Activated naive CD4-positive, alpha-beta T cell treated with anti-CD3 and anti-CD28 coated beads, Interleukin-2, amount 50 U/mL, for 24 hours (primary cell): ENCODE measurements at regions not wholly inside any gene's neighbourhood (a gene's known extent, or its start where the extent isn't known, plus 50 kb on each side); places are given as distances from the start of the nearest gene placed in this dataset.

Experiments used
- H3K27ac Mint-ChIP-seq: one replicate; pipeline ENCODE4 v1.8.0; 2021; ENCODE audit warnings: mild to moderate bottlenecking, mixed read lengths
- H3K27me3 Mint-ChIP-seq: one replicate; pipeline ENCODE4 v1.8.0; 2021; ENCODE audit warnings: mixed read lengths
- H3K36me3 Mint-ChIP-seq: one replicate; pipeline ENCODE4 v1.8.0; 2021; ENCODE audit warnings: mixed read lengths
- H3K4me1 Mint-ChIP-seq: one replicate; pipeline ENCODE4 v1.8.0; 2021; ENCODE audit warnings: mixed read lengths
- H3K4me3 Mint-ChIP-seq: one replicate; pipeline ENCODE4 v1.8.0; 2021; ENCODE audit warnings: mild to moderate bottlenecking, mixed read lengths
- H3K9me3 Mint-ChIP-seq: one replicate; pipeline ENCODE4 v1.8.0; 2021; ENCODE audit warnings: mixed read lengths

- Mint-ChIP-seq H3K27me3 (peaks cover 10% of the 10 kb centered on the region), H3K36me3 (no peaks in the 10 kb centered on the region), H3K9me3 (peaks cover 4% of the 10 kb centered on the region), H3K4me3 (no peak overlapping the region), H3K4me1 (no peaks in the 10 kb centered on the region), H3K27ac (no peak overlapping the region)
These were observed 265.1 kb downstream of the HTR7 start for GRCh38 chr10:90592638-90593302.

GRCh38 chr10:90598513-90598912 is 259.3 kb downstream of the HTR7 start:
- Mint-ChIP-seq H3K27me3 (peaks cover 7% of the 10 kb centered on the region), H3K36me3 (no peaks in the 10 kb centered on the region), H3K4me3 (no peak overlapping the region), H3K4me1 (no peaks in the 10 kb centered on the region), H3K9me3 (no peaks in the 10 kb centered on the region), H3K27ac (no peak overlapping the region)

GRCh38 chr10:90602862-90603610 is 254.8 kb downstream of the HTR7 start:
- H3K36me3 Mint-ChIP-seq, result no peaks in the 10 kb centered on the region
- H3K9me3 Mint-ChIP-seq, result no peaks in the 10 kb centered on the region
- no peak overlapping the region for H3K27ac Mint-ChIP-seq
- H3K27me3 Mint-ChIP-seq, result peaks cover 2% of the 10 kb centered on the region
- no peaks in the 10 kb centered on the region for H3K4me1 Mint-ChIP-seq
- no peak overlapping the region for H3K4me3 Mint-ChIP-seq

- Mint-ChIP-seq H3K4me1 (no peaks in the 10 kb centered on the region), H3K36me3 (no peaks in the 10 kb centered on the region), H3K27ac (no peak overlapping the region), H3K4me3 (no peak overlapping the region), H3K9me3 (no peaks in the 10 kb centered on the region), H3K27me3 (peaks cover 2% of the 10 kb centered on the region)
These were observed 253.2 kb downstream of the HTR7 start for GRCh38 chr10:90604636-90605035.

GRCh38 chr10:90605506-90605905 is 252.3 kb downstream of the HTR7 start:
- Mint-ChIP-seq H3K4me1 (no peaks in the 10 kb centered on the region), H3K9me3 (no peaks in the 10 kb centered on the region), H3K27me3 (no peaks in the 10 kb centered on the region), H3K4me3 (no peak overlapping the region), H3K36me3 (no peaks in the 10 kb centered on the region), H3K27ac (no peak overlapping the region)

- H3K4me1 Mint-ChIP-seq, result no peaks in the 10 kb centered on the region
- no peak overlapping the region for H3K27ac Mint-ChIP-seq
- H3K9me3 Mint-ChIP-seq, result no peaks in the 10 kb centered on the region
- H3K36me3 Mint-ChIP-seq, result no peaks in the 10 kb centered on the region
- no peak overlapping the region for H3K4me3 Mint-ChIP-seq
- H3K27me3 Mint-ChIP-seq, result no peaks in the 10 kb centered on the region
These were observed 245.6 kb downstream of the HTR7 start for GRCh38 chr10:90612276-90612675.

- Mint-ChIP-seq H3K36me3 (no peaks in the 10 kb centered on the region), H3K27ac (no peak overlapping the region), H3K4me3 (no peak overlapping the region), H3K4me1 (no peaks in the 10 kb centered on the region), H3K27me3 (no peaks in the 10 kb centered on the region), H3K9me3 (no peaks in the 10 kb centered on the region)
These were observed 243.2 kb downstream of the HTR7 start for GRCh38 chr10:90614631-90615030.

- Mint-ChIP-seq H3K4me3 (no peak overlapping the region), H3K4me1 (no peaks in the 10 kb centered on the region), H3K27me3 (no peaks in the 10 kb centered on the region), H3K36me3 (no peaks in the 10 kb centered on the region), H3K27ac (no peak overlapping the region), H3K9me3 (no peaks in the 10 kb centered on the region)
These were observed 236.3 kb downstream of the HTR7 start for GRCh38 chr10:90621577-90621976.

GRCh38 chr10:90635111-90635765 is 222.6 kb downstream of the HTR7 start:
- Mint-ChIP-seq H3K27me3 (no peaks in the 10 kb centered on the region), H3K4me3 (no peak overlapping the region), H3K36me3 (no peaks in the 10 kb centered on the region), H3K9me3 (no peaks in the 10 kb centered on the region), H3K27ac (no peak overlapping the region), H3K4me1 (no peaks in the 10 kb centered on the region)

GRCh38 chr10:90640756-90641155 is 217.1 kb downstream of the HTR7 start:
- no peaks in the 10 kb centered on the region for H3K36me3 Mint-ChIP-seq
- no peaks in the 10 kb centered on the region for H3K27me3 Mint-ChIP-seq
- H3K9me3 Mint-ChIP-seq, result no peaks in the 10 kb centered on the region
- no peak overlapping the region for H3K4me3 Mint-ChIP-seq
- H3K27ac Mint-ChIP-seq, result no peak overlapping the region
- no peaks in the 10 kb centered on the region for H3K4me1 Mint-ChIP-seq

- no peak overlapping the region for H3K4me3 Mint-ChIP-seq
- no peaks in the 10 kb centered on the region for H3K36me3 Mint-ChIP-seq
- H3K27me3 Mint-ChIP-seq, result no peaks in the 10 kb centered on the region
- no peaks in the 10 kb centered on the region for H3K4me1 Mint-ChIP-seq
- H3K27ac Mint-ChIP-seq, result no peak overlapping the region
- no peaks in the 10 kb centered on the region for H3K9me3 Mint-ChIP-seq
These were observed 216.1 kb downstream of the HTR7 start for GRCh38 chr10:90641731-90642130.

- Mint-ChIP-seq H3K27me3 (no peaks in the 10 kb centered on the region), H3K36me3 (no peaks in the 10 kb centered on the region), H3K9me3 (no peaks in the 10 kb centered on the region), H3K4me3 (no peak overlapping the region), H3K4me1 (no peaks in the 10 kb centered on the region), H3K27ac (no peak overlapping the region)
These were observed 215.7 kb downstream of the HTR7 start for GRCh38 chr10:90642136-90642535.

GRCh38 chr10:90642650-90643049 is 215.2 kb downstream of the HTR7 start:
- H3K4me1 Mint-ChIP-seq, result no peaks in the 10 kb centered on the region
- H3K9me3 Mint-ChIP-seq, result no peaks in the 10 kb centered on the region
- no peaks in the 10 kb centered on the region for H3K36me3 Mint-ChIP-seq
- H3K27me3 Mint-ChIP-seq, result no peaks in the 10 kb centered on the region
- no peak overlapping the region for H3K27ac Mint-ChIP-seq
- H3K4me3 Mint-ChIP-seq, result no peak overlapping the region

GRCh38 chr10:90644165-90644564 is 213.7 kb downstream of the HTR7 start:
- Mint-ChIP-seq H3K27ac (no peak overlapping the region), H3K4me3 (no peak overlapping the region), H3K27me3 (no peaks in the 10 kb centered on the region), H3K9me3 (no peaks in the 10 kb centered on the region), H3K36me3 (no peaks in the 10 kb centered on the region), H3K4me1 (no peaks in the 10 kb centered on the region)

GRCh38 chr10:90650858-90651257 is 207.0 kb downstream of the HTR7 start:
- Mint-ChIP-seq H3K4me1 (no peaks in the 10 kb centered on the region), H3K4me3 (no peak overlapping the region), H3K9me3 (peaks cover 17% of the 10 kb centered on the region), H3K27me3 (peaks cover 4% of the 10 kb centered on the region), H3K36me3 (no peaks in the 10 kb centered on the region), H3K27ac (no peak overlapping the region)

- no peak overlapping the region for H3K4me3 Mint-ChIP-seq
- H3K27me3 Mint-ChIP-seq, result peaks cover 4% of the 10 kb centered on the region
- H3K27ac Mint-ChIP-seq, result no peak overlapping the region
These were observed 205.3 kb downstream of the HTR7 start for GRCh38 chr10:90652519-90652918.

More at GRCh38 chr10:90652519-90652918, 205.3 kb downstream of the HTR7 start:
- Mint-ChIP-seq H3K4me1 (no peaks in the 10 kb centered on the region), H3K36me3 (no peaks in the 10 kb centered on the region), H3K9me3 (peaks cover 17% of the 10 kb centered on the region)
